Astrocyte (in vitro differentiated cells and primary cell): ENCODE measurements at regions not wholly inside any gene's neighbourhood (a gene's known extent, or its start where the extent isn't known, plus 50 kb on each side); places are given as distances from the start of the nearest gene placed in this dataset.

Experiments
- EZH2 ChIP-seq: IDR thresholded peaks from 2 replicates; pipeline ENCODE4 v1.6.1; 2012; ENCODE audit warnings: mild to moderate bottlenecking, low read length, inconsistent platforms; ENCODE audit not compliant: insufficient read depth
- TF ChIP-seq, protein P1 (sequence below): IDR thresholded peaks from 2 replicates; pipeline ENCODE4 v1.5.1; 2011; ENCODE audit warnings: low read depth, mild to moderate bottlenecking, inconsistent platforms, low read length, moderate library complexity; ENCODE audit not compliant: insufficient read depth

- TF ChIP-seq, protein P1, sequence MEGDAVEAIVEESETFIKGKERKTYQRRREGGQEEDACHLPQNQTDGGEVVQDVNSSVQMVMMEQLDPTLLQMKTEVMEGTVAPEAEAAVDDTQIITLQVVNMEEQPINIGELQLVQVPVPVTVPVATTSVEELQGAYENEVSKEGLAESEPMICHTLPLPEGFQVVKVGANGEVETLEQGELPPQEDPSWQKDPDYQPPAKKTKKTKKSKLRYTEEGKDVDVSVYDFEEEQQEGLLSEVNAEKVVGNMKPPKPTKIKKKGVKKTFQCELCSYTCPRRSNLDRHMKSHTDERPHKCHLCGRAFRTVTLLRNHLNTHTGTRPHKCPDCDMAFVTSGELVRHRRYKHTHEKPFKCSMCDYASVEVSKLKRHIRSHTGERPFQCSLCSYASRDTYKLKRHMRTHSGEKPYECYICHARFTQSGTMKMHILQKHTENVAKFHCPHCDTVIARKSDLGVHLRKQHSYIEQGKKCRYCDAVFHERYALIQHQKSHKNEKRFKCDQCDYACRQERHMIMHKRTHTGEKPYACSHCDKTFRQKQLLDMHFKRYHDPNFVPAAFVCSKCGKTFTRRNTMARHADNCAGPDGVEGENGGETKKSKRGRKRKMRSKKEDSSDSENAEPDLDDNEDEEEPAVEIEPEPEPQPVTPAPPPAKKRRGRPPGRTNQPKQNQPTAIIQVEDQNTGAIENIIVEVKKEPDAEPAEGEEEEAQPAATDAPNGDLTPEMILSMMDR = no peak
- no peak for TF ChIP-seq EZH2
Observed at GRCh38 chr2:226409134-226409533, 390.5 kb downstream of the IRS1 start.
